ENCODE measurements at regions not wholly inside any gene's neighbourhood (a gene's known extent, or its start where the extent isn't known, plus 50 kb on each side); places are given as distances from the start of the nearest gene placed in this dataset.

DNA sequence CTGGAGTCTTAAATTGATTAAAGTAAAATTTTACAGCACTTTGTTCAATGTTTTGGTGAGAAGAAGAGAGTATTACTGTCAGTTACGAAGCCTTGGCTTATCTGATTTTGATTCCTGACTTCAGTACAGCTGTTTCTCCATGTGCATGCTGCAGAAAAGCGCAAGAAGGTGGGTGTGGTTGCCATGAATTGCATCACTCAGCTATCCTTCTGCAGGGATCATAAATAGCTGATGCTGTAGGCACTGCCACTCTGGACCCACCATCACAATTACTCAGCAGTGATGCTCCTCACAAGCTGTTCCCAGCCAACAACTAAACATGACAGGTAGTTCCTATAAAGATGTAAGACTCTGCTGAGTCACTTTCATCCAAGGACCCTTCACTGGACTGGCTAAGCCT is 321.2 kb downstream of the IRS2 start:
- Histone ChIP-seq H3K9me3 (peaks cover 8% of the 10 kb centered on the region), H3K27me3 (no peaks in the 10 kb centered on the region), H3K36me3 (no peaks in the 10 kb centered on the region), H3K4me3 (no peak overlapping the region)
- DNase-seq: no peak

DNA sequence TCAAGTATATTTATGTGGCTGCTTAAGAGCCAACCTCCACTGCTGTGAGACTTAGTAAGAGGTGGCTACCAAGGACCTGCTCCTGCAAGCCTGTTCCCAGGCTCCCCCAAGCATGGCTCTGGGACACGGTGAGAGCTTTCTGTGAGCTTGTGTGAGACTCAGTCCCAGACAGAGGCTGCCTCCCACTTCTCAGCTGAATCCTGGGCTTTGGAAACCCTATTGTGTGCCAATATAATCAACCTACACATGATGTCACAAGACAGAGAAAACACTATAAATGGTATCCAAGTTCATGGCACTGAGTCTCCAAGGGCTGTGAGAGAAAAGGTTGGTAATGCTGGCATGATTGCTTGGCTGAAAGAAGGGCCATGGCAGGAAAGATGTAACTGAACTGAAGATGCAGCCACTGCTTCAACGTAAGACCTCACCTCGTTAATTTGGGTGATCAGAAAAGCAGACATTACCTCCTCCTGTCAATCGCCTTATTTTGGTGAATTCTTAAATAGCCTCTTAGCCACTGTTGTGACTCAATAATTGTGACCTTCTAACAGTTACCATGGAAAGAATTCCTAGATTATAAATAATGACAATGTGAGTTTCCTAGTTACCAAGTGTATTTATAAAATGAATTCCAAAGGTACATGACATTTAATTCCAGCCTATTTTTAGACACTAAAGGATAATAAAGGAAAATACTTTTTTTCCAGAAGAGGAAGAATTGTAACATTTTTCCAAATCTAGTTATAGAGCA is 332.0 kb downstream of the IRS2 start:
- H3K4me3 ChIP-seq: no peak overlapping the region
- no peaks in the 10 kb centered on the region for H3K27me3 ChIP-seq
- H3K36me3 ChIP-seq: no peaks in the 10 kb centered on the region
- H3K9me3 ChIP-seq: no peaks in the 10 kb centered on the region
- no peak for DNase-seq

DNA sequence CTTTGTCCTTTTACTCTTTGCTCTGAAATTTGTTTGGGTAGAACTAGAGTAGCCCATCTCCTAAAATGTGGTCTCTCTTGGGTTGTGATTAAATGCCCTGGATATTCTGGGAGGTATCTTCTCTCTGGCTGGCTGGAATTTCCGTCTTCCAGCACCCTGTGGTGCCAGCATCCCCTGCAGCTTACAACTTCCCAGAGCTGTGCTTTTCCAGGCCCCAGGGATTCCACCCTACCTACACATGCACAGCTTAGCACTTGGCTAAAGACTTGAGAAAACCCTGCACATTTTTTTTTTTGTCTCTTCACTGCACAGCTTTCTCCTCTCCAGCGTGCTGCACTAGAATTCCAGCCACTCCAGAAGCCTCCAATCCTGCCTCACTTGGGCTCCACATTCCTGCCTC is 334.7 kb downstream of the IRS2 start:
- Histone ChIP-seq H3K4me3 (no peak overlapping the region), H3K36me3 (no peaks in the 10 kb centered on the region), H3K9me3 (no peaks in the 10 kb centered on the region), H3K27me3 (no peaks in the 10 kb centered on the region)
- no peak for DNase-seq

DNA sequence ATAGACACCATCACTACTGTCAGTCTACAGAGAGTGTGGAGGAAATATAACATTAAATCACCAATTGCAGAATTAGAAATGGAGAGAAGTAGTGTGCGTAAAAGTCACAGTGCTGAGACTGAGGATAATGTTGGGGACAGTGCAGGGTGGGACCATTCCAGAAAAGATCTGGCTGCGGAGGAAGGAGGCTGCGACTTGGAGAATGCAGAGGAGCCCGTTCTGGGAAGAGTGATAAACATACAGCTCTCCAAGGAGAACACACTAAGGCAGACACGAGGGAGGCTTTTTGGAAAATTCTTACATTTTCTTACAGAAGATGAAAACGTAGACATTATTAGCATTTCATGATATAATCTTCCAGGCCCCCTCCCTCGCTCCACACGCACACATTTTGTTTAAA is 337.8 kb downstream of the IRS2 start:
- Histone ChIP-seq H3K9me3 (no peaks in the 10 kb centered on the region), H3K36me3 (no peaks in the 10 kb centered on the region), H3K27me3 (no peaks in the 10 kb centered on the region), H3K4me3 (no peak overlapping the region)
- DNase-seq: no peak

DNA sequence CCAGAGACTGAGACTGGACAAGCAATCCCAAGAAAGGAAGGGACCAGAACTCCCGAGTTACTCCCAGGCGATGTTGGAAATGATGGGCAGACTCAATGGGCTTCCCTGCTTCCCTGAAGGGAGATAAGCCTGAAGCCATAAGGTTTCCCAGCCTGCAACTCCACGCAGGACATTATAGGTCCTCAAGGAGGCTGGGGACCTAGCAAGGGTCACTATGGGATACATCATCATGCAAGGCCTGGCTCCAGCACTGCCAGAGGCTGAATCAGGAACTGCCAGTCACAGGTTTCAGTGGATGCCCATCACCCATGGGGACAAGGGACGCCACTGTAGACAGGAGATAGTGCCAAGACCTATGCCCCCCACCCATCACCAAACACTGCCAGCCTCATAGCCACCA is 338.7 kb downstream of the IRS2 start:
- no peak for DNase-seq
- no peaks in the 10 kb centered on the region for H3K36me3 ChIP-seq
- H3K4me3 ChIP-seq: no peak overlapping the region
- no peaks in the 10 kb centered on the region for H3K9me3 ChIP-seq
- H3K27me3 ChIP-seq: no peaks in the 10 kb centered on the region

DNA sequence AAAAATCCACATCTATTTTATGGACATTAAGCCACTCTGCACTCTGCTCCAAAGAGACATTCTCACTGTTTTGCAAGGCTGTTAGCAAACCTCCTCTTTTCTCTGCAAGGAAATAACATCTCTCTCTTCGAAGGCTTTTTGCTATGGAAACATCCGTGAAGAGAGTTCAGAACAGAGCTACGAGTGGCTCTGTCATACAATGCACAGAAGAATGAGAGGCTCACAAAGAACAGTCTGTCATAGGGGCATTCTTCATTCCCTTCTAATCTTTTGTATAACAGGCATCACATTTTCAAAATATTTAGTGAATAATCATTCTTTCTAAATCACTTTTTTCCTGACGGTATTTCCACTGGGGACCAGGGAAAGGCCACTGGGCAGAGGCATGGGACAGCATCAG is 346.1 kb downstream of the IRS2 start:
- H3K4me3 ChIP-seq: no peak overlapping the region
- no peak for DNase-seq
- H3K36me3 ChIP-seq: no peaks in the 10 kb centered on the region
- H3K9me3 ChIP-seq: no peaks in the 10 kb centered on the region
- H3K27me3 ChIP-seq: no peaks in the 10 kb centered on the region

DNA sequence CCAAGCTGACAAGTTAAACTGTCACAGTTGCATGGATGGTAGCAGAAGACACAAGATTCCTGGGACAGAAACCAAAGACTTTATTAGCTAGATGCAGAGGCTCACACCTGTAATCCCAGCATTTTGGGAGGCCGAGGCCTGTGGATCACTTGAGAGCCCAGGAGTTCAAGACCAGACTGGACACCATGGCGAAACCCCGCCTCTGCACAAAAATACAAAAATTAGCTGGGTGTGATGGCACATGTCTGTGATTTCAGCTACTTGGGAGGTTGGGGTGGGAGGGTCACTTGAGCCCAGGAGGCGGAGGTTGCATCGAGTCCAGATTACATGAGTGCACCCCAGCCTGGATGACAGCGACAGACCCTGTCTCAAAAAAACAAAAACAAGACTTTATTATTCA is 346.6 kb downstream of the IRS2 start:
- Histone ChIP-seq H3K4me3 (no peak overlapping the region), H3K27me3 (no peaks in the 10 kb centered on the region), H3K9me3 (no peaks in the 10 kb centered on the region), H3K36me3 (no peaks in the 10 kb centered on the region)
- no peak for DNase-seq

DNA sequence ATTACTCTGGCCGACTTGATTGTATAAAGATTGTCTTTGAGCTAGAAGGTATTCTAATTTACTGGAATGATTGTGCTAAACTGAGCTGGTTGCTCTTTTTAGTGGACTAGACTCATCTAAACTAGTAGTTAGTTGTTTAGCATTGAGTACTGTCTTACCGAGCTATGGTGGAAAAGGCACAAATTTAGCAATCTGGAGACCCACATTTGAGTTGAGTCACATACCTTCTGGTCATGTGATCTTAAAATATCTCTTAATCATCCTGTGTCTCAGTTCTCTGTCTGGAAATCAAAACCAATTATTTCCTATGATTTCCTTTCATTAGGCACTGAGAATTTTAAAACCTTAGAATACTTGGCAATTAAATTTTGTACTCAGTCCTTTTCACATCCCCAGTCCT is 349.5 kb downstream of the IRS2 start:
- H3K36me3 ChIP-seq: no peaks in the 10 kb centered on the region
- no peak overlapping the region for H3K4me3 ChIP-seq
- H3K9me3 ChIP-seq: no peaks in the 10 kb centered on the region
- DNase-seq: no peak
- no peaks in the 10 kb centered on the region for H3K27me3 ChIP-seq

DNA sequence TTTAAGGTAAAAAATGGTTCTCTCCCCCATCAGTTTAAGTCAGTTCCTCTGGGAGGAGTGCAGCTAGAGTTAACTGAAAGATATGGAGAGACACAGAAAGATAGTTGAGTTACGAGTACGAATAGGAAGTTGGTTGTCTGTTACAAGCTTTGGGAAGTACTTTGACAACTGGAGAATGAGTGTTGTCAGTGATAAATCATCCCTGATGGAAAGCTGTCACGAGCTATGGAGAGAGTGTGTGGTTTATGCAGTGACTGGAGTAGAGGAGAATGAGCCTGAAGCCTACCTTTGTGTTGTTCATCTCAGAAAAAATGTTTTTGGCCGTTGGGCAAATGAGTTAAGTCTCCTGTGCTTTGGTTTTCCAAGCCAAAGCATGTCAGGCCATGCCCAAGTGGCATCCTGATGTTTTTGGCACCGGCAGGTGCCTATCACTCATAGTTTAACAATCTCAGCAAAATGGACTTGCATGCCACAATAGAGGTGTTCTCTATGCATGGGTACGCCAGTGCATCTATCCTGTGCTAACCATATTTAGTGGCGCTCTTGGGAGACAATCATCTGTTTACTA is 350.2 kb downstream of the IRS2 start:
- Histone ChIP-seq H3K27me3 (no peaks in the 10 kb centered on the region), H3K9me3 (no peaks in the 10 kb centered on the region)
- no peak for DNase-seq

DNA sequence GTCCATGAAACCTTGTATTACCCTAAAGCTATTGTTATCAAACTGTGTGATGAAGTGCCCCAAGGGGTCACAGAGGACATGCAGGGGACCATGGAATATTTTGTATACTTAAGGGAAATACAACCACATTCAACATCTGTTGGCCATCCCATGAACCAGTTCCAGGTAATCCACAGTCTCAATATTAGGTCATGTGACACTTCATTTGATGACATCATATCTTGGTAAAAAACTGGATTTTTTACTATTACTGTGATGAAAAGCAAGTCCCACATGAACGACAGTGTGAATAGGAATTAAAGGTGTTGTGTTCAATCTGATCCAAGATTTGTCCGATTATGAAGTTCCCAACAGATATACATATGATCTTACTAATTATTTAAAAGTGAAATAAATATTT is 355.2 kb downstream of the IRS2 start:
- H3K27me3 ChIP-seq: no peaks in the 10 kb centered on the region
- H3K36me3 ChIP-seq: no peaks in the 10 kb centered on the region
- H3K4me3 ChIP-seq: no peak overlapping the region
- no peak for DNase-seq
- H3K9me3 ChIP-seq: no peaks in the 10 kb centered on the region

More for the DNA sequence above, 350.2 kb downstream of the IRS2 start:
- Histone ChIP-seq H3K4me3 (no peak overlapping the region), H3K36me3 (no peaks in the 10 kb centered on the region)

DNA sequence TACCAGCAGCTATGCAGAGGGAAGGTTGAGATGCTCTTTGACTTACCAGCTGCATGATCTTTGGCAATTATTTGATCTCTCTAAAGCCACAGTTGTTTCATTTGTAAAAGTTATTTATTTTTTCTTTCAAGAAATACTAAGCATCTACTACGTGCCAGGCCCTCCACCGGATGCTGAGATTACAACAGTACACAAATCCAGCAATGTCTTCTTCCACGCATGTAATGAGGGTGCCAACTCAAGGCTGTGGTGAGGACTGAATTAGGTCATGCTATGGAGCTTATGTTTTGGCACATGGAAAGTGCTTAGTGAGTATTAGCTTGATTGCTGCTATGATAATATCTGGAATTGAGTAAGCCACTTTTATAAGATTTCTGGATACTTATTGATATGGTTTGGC is 358.2 kb downstream of the IRS2 start:
- Histone ChIP-seq H3K27me3 (no peaks in the 10 kb centered on the region), H3K9me3 (no peaks in the 10 kb centered on the region), H3K4me3 (no peak overlapping the region), H3K36me3 (no peaks in the 10 kb centered on the region)
- peak; percentile 26 for DNase-seq

DNA sequence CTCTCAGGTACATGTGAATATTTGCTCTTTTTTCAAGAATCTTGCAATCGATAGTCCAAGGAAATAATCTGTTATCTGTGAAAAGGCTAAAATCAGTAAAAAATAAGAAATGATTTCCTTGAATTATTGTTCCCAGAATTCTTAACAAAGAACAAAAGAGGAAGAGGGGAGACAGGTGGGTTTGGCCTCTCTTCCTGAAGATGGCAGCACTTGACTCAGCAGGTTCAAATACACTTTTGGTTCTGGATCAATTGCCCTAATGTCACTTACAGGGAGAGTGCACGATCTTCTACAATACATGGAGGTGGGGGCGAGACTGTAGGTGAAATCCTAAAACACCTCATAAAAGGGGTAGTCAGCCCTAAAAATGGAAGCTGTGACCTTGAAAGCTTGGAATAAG is 358.7 kb downstream of the IRS2 start:
- no peaks in the 10 kb centered on the region for H3K9me3 ChIP-seq
- no peaks in the 10 kb centered on the region for H3K36me3 ChIP-seq
- no peak overlapping the region for H3K4me3 ChIP-seq
- no peak for DNase-seq
- no peaks in the 10 kb centered on the region for H3K27me3 ChIP-seq

DNA sequence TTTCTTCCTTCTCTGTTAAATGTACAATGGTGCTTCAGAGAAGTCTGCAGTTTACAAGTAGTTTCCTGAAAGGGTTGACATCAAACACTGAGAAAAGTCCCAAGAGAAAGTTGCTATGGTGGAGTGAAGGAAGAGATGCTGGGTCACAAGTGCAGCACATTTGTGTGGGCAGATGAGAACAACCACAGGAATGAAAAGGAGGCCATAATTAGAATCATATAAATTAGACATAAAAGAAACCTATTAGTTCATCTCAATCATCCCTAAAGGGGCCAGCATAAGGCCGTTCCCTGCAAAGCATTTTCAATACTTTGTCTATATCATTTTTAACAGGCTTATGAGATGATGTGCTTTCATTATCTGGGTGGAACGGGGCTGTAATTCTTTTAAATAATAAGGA is 359.2 kb downstream of the IRS2 start:
- no peak for DNase-seq
- H3K36me3 ChIP-seq: no peaks in the 10 kb centered on the region
- H3K27me3 ChIP-seq: no peaks in the 10 kb centered on the region
- no peak overlapping the region for H3K4me3 ChIP-seq
- H3K9me3 ChIP-seq: no peaks in the 10 kb centered on the region

DNA sequence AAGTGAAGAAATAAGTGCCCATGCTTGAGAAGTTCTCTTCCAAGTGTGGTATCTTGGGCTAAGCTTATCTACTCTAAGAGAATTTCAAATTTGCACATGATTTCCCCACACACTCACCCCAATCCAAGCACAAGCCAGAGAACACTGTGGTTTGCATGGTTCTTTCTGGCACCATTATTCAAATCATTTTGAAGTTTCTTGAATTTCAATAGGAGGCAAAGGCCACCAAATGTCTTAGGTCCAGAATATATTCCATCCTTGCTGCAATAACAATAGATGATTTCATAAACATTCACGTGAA is 359.7 kb downstream of the IRS2 start:
- Histone ChIP-seq H3K27me3 (no peaks in the 10 kb centered on the region), H3K4me3 (no peak overlapping the region), H3K9me3 (no peaks in the 10 kb centered on the region), H3K36me3 (no peaks in the 10 kb centered on the region)
- DNase-seq: no peak

DNA sequence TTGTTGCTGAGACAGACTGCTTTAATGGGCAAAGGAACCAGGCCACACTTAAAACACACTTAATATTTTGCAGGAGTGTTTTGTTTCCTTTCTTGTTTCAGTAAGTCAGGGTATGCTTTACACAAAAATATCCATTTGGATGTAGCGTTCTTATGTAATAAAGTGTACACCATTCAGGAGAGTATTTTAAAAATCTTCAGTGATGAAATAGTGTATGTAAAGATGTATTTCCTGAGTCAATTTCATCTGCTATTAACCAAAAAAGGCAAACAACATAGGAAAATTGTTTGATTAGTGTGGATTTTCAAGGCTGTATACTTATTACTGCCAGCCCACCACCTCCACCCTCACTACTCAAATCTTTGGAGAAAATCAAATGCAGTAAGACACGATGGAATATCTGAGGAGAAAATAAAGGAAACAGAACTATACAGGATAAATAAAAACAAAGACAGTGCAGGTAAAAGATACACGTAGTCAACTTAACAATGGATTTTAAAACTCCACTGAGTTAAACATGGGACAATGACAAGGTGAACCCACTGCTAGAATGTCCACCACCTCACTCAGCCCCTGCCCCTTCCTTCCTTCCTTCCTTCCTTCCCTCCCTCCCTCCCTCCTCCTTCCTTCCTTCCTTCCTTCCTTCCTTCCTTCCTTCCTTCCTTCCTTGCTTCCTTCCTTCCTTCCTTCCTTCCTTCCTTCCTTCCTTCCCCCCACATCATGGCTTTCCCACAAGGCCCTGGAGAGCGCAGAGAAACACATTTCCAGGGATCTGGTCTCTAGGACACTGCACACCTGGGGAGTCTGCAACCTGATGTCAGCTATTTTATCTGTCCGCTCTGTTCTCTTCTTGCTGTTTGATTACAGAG is 360.3 kb downstream of the IRS2 start:
- Histone ChIP-seq H3K36me3 (no peaks in the 10 kb centered on the region), H3K4me3 (no peak overlapping the region), H3K9me3 (no peaks in the 10 kb centered on the region), H3K27me3 (no peaks in the 10 kb centered on the region)
- DNase-seq: no peak

DNA sequence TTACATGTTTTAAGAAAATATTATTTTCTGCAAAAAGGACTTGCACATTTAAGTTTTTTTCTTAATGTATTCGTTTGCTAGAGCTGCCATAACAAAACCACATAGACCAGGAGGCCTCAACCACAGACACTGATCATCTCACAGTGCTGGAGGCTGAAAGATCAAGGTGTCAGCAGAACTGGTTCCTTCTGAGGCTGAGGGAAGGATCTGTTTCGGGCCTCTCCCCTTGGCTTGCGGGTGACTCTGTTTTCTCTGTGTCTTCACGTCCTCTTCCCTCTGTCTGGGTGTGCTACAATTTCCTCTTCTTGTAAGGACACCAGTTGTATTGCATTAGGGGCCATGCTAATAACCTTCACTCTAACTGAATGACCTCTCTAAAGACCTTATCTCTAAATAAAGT is 364.2 kb downstream of the IRS2 start:
- no peaks in the 10 kb centered on the region for H3K9me3 ChIP-seq
- no peak overlapping the region for H3K4me3 ChIP-seq
- no peak for DNase-seq
- H3K36me3 ChIP-seq: no peaks in the 10 kb centered on the region
- H3K27me3 ChIP-seq: 0 out of 2 replicates have a peak, but pooled peaks cover 14% of the 10 kb centered on the region

DNA sequence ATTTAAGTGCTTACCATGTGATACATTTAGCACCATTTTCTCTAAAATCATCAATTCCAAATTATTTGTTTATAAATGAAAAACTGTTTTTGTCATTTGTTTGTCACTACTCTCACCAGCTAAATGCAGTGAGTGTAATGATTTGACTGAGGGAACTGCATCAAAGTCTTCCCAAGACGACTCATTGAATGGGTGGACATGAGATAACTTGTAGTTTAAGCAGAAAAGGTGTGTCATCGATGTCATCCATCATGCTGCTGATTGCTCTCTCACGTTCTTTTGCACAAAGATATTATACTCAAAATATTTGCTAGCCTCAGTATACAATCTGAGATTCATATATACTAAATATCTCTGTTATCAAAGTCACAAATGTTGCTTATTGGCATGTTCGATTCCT is 366.5 kb downstream of the IRS2 start:
- Histone ChIP-seq H3K4me3 (no peak overlapping the region), H3K27me3 (0 out of 2 replicates have a peak, but pooled peaks cover 14% of the 10 kb centered on the region), H3K9me3 (no peaks in the 10 kb centered on the region), H3K36me3 (no peaks in the 10 kb centered on the region)
- DNase-seq: no peak

DNA sequence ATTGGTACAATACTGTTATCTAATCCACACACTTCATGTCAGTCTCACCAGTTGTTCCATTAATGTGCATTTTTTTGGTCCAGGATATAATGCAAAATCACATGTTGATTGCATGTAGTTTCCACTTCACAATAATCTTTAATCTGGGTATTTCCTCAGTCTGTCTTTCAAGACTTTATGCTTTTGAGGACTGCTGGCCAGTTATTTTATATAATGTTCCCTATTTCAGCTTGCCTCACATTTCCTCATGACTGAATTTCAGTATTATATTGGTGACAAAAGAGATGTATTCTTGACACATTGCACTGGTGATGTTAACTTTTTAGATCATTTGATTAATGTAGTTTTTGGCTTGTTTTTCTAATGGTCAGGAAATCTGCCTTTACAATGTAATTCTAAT is 368.3 kb downstream of the IRS2 start:
- Histone ChIP-seq H3K27me3 (0 out of 2 replicates have a peak, but pooled peaks cover 14% of the 10 kb centered on the region), H3K36me3 (no peaks in the 10 kb centered on the region), H3K9me3 (no peaks in the 10 kb centered on the region), H3K4me3 (no peak overlapping the region)
- DNase-seq: no peak

Data from MG63 (cell line).